ENCODE measurements at regions not wholly inside any gene's neighbourhood (a gene's known extent, or its start where the extent isn't known, plus 50 kb on each side); places are given as distances from the start of the nearest gene placed in this dataset.

GRCh38 chr10:123514996-123515395 is 151.2 kb upstream of the GPR26 start:
- no peak overlapping the region for H2AFZ ChIP-seq (ENCODE audit: low read length)
- H3K36me3 ChIP-seq (ENCODE audit: control insufficient read depth in 2 of 4, insufficient read depth in 4 of 4, low read length in 3 of 4), result no peaks in the 10 kb centered on the region
- no peaks in the 10 kb centered on the region for H4K20me1 ChIP-seq (replicated peaks in 1 of 2; ENCODE audit: control insufficient read depth in 1 of 2, insufficient read depth in 2 of 2, low read length in 2 of 2)
- no peak overlapping the region for H2AK5ac ChIP-seq (ENCODE audit: low read depth, low read length)
- H3K27ac ChIP-seq (ENCODE audit: low read depth, low read length), result no peak overlapping the region
- H4K91ac ChIP-seq (replicated peaks; ENCODE audit: insufficient read length, low read length), result no peak overlapping the region
- no peak for FAIRE-seq
- H2BK5ac ChIP-seq (ENCODE audit: low read depth, low read length), result no peak overlapping the region
- CTCF ChIA-PET (ENCODE audit: partially characterized antibody), result interaction anchor here (1.0 to 4.4 kb wide), 8 partner anchors 11 to 381 kb away, joined by 3 to 23 read pairs (median 4); no protein-coding TSS in a partner anchor
- no peak overlapping the region for H2BK12ac ChIP-seq (ENCODE audit: low read depth, low read length)
- no peak overlapping the region for H4K5ac ChIP-seq (ENCODE audit: insufficient read length, low read depth, low read length)
- no peaks in the 10 kb centered on the region for H3K79me2 ChIP-seq (ENCODE audit: control insufficient read depth in 1 of 2, insufficient read depth in 2 of 2, low read length in 2 of 2)
- H3K23me2 ChIP-seq (ENCODE audit: low read depth, low read length), result no peaks in the 10 kb centered on the region
- no peaks in the 10 kb centered on the region for H3K27me3 ChIP-seq (replicated peaks in 1 of 4; ENCODE audit: control insufficient read depth in 3 of 4, extremely low read depth in 1 of 4, insufficient read depth in 3 of 4, low read length in 3 of 4)
- H2BK120ac ChIP-seq (replicated peaks; ENCODE audit: low read depth, low read length), result no peak overlapping the region
- peak overlapping the region; percentile 41; the same call in 1 of the 2 replicates for H2BK20ac ChIP-seq (ENCODE audit: low read length)
- H3K18ac ChIP-seq (ENCODE audit: extremely low read depth, low read length), result no peak overlapping the region; the same call in 1 of the 2 replicates
- no peak overlapping the region for H3K4me2 ChIP-seq (ENCODE audit: insufficient read depth in 1 of 2, low read depth in 2 of 2, low read length in 2 of 2)
- POLR2A ChIA-PET (ENCODE audit: partially characterized antibody), result interaction anchor here (1.5 to 1.8 kb wide), 2 partner anchors 15 to 25 kb away, joined by 3 to 5 read pairs; no protein-coding TSS in a partner anchor
- H3K14ac ChIP-seq (ENCODE audit: insufficient read length), result no peak overlapping the region
- H2BK15ac ChIP-seq (ENCODE audit: low read length), result no peak overlapping the region; the same call in 1 of the 2 replicates
- WGBS, 2 experiments (ENCODE audit: extremely low coverage in 1 of 2, insufficient coverage in 1 of 2, insufficient read length in 1 of 2, insufficient replicate concordance in 2 of 2, low coverage in 1 of 2, low lambda C conversion rate in 2 of 2, missing lambda C conversion rate in 1 of 2), result 85% methylated on average over 8 of the region's 8 CpGs; no CpG with 5 or more reads in 1 of the 2 experiments
- no peaks in the 10 kb centered on the region for H3K79me1 ChIP-seq (ENCODE audit: low read depth, low read length)
- H3K9me3 ChIP-seq (ENCODE audit: insufficient read depth in 2 of 2, low read depth in 1 of 2, low read length in 1 of 2), result no peaks in the 10 kb centered on the region
- no peak overlapping the region for H3K9ac ChIP-seq (replicated peaks in 1 of 4; ENCODE audit: extremely low read depth in 1 of 4, low read depth in 3 of 4, low read length in 3 of 4)
- no peak overlapping the region for H3K56ac ChIP-seq (replicated peaks; ENCODE audit: insufficient read length, low read depth, low read length)
- H3K4me1 ChIP-seq (replicated peaks in 1 of 4; ENCODE audit: control insufficient read depth in 3 of 4, insufficient read depth in 4 of 4, low read length in 3 of 4), result peaks cover 2 to 11% (median 8%) of the 10 kb centered on the region in 4 experiments; a peak in 5 of 7 replicates
- no peak overlapping the region for H4K8ac ChIP-seq (ENCODE audit: extremely low read depth, insufficient read depth, low read length)
- H3K4me3 ChIP-seq (ENCODE audit: extremely low read depth in 1 of 4, insufficient read depth in 2 of 4, low read depth in 3 of 4, low read length in 4 of 4), result no peak overlapping the region
- H3K4ac ChIP-seq (replicated peaks; ENCODE audit: insufficient read length, low read depth, low read length), result no peak overlapping the region
- DNase-seq (ENCODE audit: low read depth in 1 of 2, low spot score in 2 of 2), result no peak
- H3K23ac ChIP-seq (ENCODE audit: insufficient read length), result no peak overlapping the region
- TF ChIP-seq SP2 (IDR thresholded peaks at IDR 0.05; ENCODE audit: low read length) (no peak), PHF8 (conservative IDR thresholded peaks at IDR 0.05; ENCODE audit: low read depth, low read length) (no peak), YY1 (IDR thresholded peaks at IDR 0.05; ENCODE audit: low read depth, low read length) (no peak), NRF1 (IDR thresholded peaks at IDR 0.05; ENCODE audit: low read depth, low read length) (no peak), SIN3A (conservative IDR thresholded peaks at IDR 0.05 in 1 of 2, IDR thresholded peaks at IDR 0.05 in 1 of 2; ENCODE audit: low read depth in 1 of 2, low read length in 2 of 2) (no peak), RNF2 (IDR thresholded peaks at IDR 0.05; ENCODE audit: borderline replicate concordance, low read depth, low read length, missing control alignments, poor library complexity, severe bottlenecking) (no peak), USF2 (IDR thresholded peaks at IDR 0.05; ENCODE audit: low read length) (no peak), GTF2F1 (IDR thresholded peaks at IDR 0.05; ENCODE audit: borderline replicate concordance, low read depth, low read length) (no peak), SP4 (IDR thresholded peaks at IDR 0.05; ENCODE audit: low read length) (no peak), JUND (IDR thresholded peaks at IDR 0.05; ENCODE audit: low read length) (no peak), TAF7 (optimal IDR thresholded peaks at IDR 0.05; ENCODE audit: borderline replicate concordance, low read depth, low read length) (no peak), BRCA1 (IDR thresholded peaks at IDR 0.05; ENCODE audit: low read depth, low read length) (no peak), EGR1 (IDR thresholded peaks at IDR 0.05; ENCODE audit: borderline replicate concordance, low read depth, low read length) (no peak)

All from H1 (cell line).